Cardiac septum (tissue), 1 donor: ENCODE measurements at regions not wholly inside any gene's neighbourhood (a gene's known extent, or its start where the extent isn't known, plus 50 kb on each side); places are given as distances from the start of the nearest gene placed in this dataset.
"Not testable (repeated sequence)": the region's sequence is repeated elsewhere in the genome, so short reads cannot be mapped to it uniquely, and the experiment has no call there.

Experiments
- DNase-seq: peaks from one replicate; pipeline ENCODE4 v3.0.0-alpha.2; 2020; ENCODE audit warnings: low spot score
- intact Hi-C: fragments of 100-400 bp; cut with DNase I; formaldehyde crosslinking; loops from one replicate; pipeline ENCODE4 v1.14.0; 2022
- donor health status: DM: no; HTN: no; CAD: no.

- intact Hi-C loops = no loop called here
- DNase-seq = no peak
These were observed 165.1 kb downstream of the DIRAS2 start for GRCh38 chr9:90477535-90477934.

- intact Hi-C loops = no loop called here
- DNase-seq = no peak
These were observed 163.8 kb downstream of the DIRAS2 start for GRCh38 chr9:90478821-90479220.

- DNase-seq = no peak
- intact Hi-C loops = no loop called here
These were observed 157.6 kb downstream of the DIRAS2 start for GRCh38 chr9:90485028-90485427.

GRCh38 chr9:90489066-90489465 is 153.6 kb downstream of the DIRAS2 start:
- no peak for DNase-seq
- intact Hi-C loops = no loop called here

- no peak for DNase-seq
- intact Hi-C loops = no loop called here
These were observed 142.9 kb downstream of the DIRAS2 start for GRCh38 chr9:90499761-90500160.

GRCh38 chr9:90502134-90502533 is 140.5 kb downstream of the DIRAS2 start:
- intact Hi-C loops = no loop called here
- DNase-seq = no peak

GRCh38 chr9:90504486-90504885 is 138.1 kb downstream of the DIRAS2 start:
- DNase-seq = no peak
- intact Hi-C loops = no loop called here

GRCh38 chr9:90505695-90506094 is 136.9 kb downstream of the DIRAS2 start:
- intact Hi-C loops = no loop called here
- DNase-seq = no peak

- intact Hi-C loops = not testable (repeated sequence)
These were observed 136.2 kb downstream of the DIRAS2 start for GRCh38 chr9:90506402-90506801.

GRCh38 chr9:90507621-90508020 is 135.0 kb downstream of the DIRAS2 start:
- DNase-seq = no peak
- intact Hi-C loops = no loop called here

More at GRCh38 chr9:90506402-90506801, 136.2 kb downstream of the DIRAS2 start:
- DNase-seq = not testable (repeated sequence)

- intact Hi-C loops = no loop called here
- DNase-seq = no peak
These were observed 133.7 kb downstream of the DIRAS2 start for GRCh38 chr9:90508940-90509339.

GRCh38 chr9:90511711-90512110 is 130.9 kb downstream of the DIRAS2 start:
- DNase-seq = no peak
- intact Hi-C loops = no loop called here

- no peak for DNase-seq
- intact Hi-C loops = no loop called here
These were observed 127.7 kb downstream of the DIRAS2 start for GRCh38 chr9:90514877-90515276.

- intact Hi-C loops = no loop called here
- DNase-seq = no peak
These were observed 127.1 kb downstream of the DIRAS2 start for GRCh38 chr9:90515510-90515909.

GRCh38 chr9:90517103-90517502 is 125.5 kb downstream of the DIRAS2 start:
- intact Hi-C loops = no loop called here
- DNase-seq = no peak

- no peak for DNase-seq
- intact Hi-C loops = no loop called here
These were observed 120.6 kb downstream of the DIRAS2 start for GRCh38 chr9:90521811-90522570.

GRCh38 chr9:90523958-90524357 is 118.7 kb downstream of the DIRAS2 start:
- intact Hi-C loops = no loop called here
- DNase-seq = no peak

GRCh38 chr9:90526386-90526785 is 116.2 kb downstream of the DIRAS2 start:
- intact Hi-C loops = no loop called here
- no peak for DNase-seq

- intact Hi-C loops, DNase-seq: not testable (repeated sequence)
These were observed 106.5 kb downstream of the DIRAS2 start for GRCh38 chr9:90536094-90536493.

GRCh38 chr9:90538566-90538965 is 104.1 kb downstream of the DIRAS2 start:
- DNase-seq = no peak
- intact Hi-C loops = no loop called here

- no peak for DNase-seq
- intact Hi-C loops = no loop called here
These were observed 103.3 kb downstream of the DIRAS2 start for GRCh38 chr9:90539286-90539685.

GRCh38 chr9:90540734-90541133 is 101.9 kb downstream of the DIRAS2 start:
- intact Hi-C loops = no loop called here
- DNase-seq = no peak
